ENCODE measurements at regions not wholly inside any gene's neighbourhood (a gene's known extent, or its start where the extent isn't known, plus 50 kb on each side); places are given as distances from the start of the nearest gene placed in this dataset.
"Not testable (repeated sequence)": the region's sequence is repeated elsewhere in the genome, so short reads cannot be mapped to it uniquely, and the experiment has no call there.

DNA sequence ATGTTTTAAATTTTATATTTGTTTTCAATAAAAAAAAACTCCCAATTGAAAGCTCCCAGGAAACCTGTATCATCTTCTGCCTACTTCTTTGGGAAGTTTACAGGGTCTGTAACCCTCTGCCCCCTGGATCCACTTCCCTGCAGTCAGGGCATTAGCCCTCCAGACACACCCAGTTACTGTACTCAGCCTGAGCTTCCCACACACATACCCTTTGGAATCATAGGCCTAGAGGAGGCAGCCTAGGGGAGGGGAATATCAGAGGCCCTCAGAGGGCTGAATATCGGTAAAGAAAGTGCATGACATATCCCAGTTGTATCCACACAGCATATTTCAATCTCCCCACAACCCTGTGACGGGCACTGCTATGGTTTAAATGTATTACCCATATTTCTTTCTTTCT, 56.2 kb upstream of the TFPI start:
- DNase-seq: not testable (repeated sequence)

DNA sequence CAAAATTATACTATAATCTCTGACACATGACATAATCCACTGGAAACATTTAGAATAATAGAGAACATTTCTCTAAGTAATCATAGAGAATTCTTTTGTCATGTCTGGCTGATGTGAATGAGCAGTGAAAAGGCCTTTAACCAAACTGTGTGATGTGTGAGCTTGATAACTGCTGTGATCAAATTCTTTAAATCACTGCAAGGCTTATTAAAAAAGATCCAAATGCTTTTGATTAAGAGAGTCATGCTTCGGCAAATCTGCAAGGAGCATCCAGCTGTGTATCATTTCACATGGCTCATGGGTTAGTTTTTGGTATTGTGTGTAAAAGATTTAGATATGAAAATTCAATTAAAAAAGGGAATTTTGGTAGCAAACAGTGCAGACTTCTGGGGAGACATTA, 58.6 kb upstream of the TFPI start:
- DNase-seq: no peak

GRCh38 chr2:187614756-187615155, 60.5 kb upstream of the TFPI start:
- no peak for DNase-seq

DNA sequence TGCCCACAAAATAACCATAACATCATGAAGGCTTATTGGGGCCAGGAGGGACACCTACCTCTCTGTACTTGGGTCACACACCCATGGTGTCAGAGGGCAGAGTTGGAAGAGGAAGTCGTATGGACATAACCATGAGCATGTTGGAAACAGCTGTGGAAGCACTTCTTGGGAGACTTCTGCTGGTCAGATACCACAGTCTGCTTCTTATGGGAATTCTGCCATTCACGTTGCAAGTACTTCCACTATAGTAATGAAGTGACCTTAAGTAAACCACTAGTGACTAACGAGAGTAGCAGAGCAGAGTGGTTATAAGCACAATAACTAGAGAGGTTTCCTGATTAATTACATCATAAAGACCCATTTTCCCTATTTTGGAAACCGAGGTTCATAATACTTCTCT, 61.1 kb upstream of the TFPI start:
- no peak for DNase-seq

GRCh38 chr2:187615902-187616301, 61.7 kb upstream of the TFPI start:
- DNase-seq: no peak

DNA sequence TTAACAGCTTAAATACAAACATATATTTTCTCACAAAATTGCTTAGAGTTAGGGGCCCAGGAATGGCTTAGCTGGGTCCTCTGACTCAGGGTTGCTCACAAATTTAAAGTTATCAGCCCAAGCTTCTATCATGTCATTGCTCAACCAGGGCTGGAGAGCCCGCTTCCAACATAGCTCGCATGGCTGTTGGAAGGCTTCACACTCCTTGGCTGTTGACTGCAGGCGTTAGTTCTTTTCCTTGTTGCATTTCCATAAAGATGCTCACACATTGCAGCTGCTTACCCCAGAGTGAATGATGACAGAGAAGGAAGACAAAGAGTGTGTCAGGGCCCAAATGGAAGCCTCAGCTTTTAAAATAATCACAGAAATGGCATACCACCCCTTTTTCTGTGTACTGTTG, 62.9 kb upstream of the TFPI start:
- no peak for DNase-seq

- DNase-seq: no peak
Measured at GRCh38 chr2:187617905-187618304, 63.7 kb upstream of the TFPI start.

- no peak for DNase-seq
Measured at GRCh38 chr2:187618813-187619212, 64.6 kb upstream of the TFPI start.

GRCh38 chr2:187627153-187627552, 72.9 kb upstream of the TFPI start:
- no peak for DNase-seq

GRCh38 chr2:187636731-187637391, 82.6 kb upstream of the TFPI start:
- DNase-seq: not testable (repeated sequence)

DNA sequence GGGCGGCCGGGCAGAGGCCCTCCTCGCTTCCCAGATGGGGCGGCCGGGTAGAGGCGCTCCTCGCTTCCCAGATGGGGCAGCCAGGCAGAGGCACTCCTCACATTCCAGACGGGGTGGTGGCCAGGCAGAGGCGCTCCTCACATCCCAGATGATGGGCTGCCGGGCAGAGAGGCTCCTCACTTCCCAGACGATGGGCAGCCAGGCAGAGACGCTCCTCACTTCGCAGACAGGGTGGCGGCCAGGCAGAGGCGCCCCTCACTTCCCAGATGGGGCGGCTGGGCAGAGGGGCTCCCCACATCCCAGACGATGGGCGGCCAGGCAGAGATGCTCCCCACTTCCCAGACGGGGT, 83.1 kb upstream of the TFPI start:
- DNase-seq: not testable (repeated sequence)

- not testable (repeated sequence) for DNase-seq
Measured at GRCh38 chr2:187637771-187638170, 83.5 kb upstream of the TFPI start.

DNA sequence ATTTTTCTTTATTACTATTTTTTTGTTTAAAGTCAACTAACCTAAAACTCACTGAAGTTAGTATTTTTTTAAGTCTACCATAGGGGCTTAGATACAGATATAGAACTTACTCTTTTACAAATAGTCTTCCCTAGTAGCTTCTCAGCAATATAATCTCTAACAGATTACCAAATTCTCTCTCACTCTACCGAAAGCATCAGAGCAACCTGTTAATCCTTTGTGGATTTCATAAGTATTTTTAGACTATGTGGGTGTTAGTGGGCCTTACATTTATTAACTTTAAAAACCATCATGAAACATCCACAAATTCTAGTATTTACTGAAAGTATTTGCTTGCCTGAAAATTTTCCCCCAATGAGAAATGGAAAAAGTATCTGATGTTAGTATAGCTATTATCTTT, 84.6 kb upstream of the TFPI start:
- no peak for DNase-seq

DNA sequence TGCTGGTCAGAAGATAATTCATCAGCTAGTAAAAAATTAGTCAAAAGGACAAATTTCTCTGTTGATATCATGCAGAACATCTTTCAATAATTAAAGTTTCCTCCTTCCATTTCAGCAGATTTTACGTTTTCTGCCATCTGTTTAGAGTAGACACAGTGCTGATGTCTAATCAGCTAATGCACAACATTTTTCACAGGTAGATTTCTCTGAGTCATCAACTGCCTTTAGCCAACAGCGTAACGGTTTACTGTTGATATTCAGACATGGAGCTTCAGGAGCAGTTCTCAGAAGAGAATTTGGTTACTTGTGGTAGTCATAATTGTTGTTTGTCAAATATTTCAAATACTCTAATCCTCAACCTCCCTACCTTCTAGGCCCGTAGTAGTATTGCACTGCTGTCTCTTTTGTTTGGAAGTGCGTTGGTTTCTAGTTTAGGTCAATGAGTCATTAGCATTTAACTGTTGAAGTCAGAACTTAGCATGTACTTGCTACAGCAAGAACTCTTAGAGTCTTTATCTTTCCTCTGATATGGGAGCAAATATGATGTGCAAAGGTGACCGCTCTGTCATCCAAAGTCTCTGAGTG, 86.8 kb upstream of the TFPI start:
- DNase-seq: no peak

GRCh38 chr2:187642498-187642897, 88.3 kb upstream of the TFPI start:
- no peak for DNase-seq

GRCh38 chr2:187644486-187644885, 90.3 kb upstream of the TFPI start:
- DNase-seq: no peak

DNA sequence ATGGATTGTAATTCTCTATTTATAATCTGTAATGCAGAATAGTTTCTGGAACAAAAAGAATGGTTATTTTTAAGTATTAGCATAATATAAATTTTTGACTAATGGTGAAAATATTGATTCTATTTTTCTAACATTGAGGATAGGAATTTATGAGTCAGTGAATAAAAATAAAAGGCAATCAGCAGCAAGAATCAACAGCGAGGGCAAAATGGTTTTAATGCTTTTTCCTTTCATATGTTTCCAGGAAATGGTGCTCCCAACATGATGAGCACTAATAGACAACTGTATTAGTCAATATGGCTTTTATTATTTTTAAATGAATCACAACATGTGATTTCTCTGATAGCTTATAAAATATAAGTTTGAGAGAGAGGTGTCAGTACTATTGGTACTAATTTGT, 90.7 kb upstream of the TFPI start:
- no peak for DNase-seq

- no peak for DNase-seq
Measured at GRCh38 chr2:187646556-187646955, 92.3 kb upstream of the TFPI start.

DNA sequence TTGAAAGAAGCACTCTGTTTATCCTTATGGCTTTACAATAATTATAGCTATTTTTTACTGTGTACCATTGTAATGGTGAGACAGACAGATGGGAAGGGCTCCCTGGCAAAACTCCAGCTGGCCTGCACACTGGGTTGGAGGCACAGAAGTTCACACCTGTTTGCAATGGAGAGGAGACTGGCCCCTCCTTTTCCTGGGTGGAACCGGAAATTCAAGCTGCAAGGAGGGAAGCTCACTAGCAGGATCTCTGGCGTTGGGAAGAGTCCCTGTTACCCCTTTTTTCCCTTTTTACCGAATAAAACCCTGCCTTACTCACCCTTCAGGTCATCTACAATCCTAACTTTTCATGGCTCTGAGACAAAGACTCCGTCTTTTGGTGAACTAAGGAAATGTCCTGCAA, 100.3 kb upstream of the TFPI start:
- no peak for DNase-seq

GRCh38 chr2:187655001-187655400, 100.8 kb upstream of the TFPI start:
- no peak for DNase-seq

- DNase-seq: no peak
Measured at GRCh38 chr2:187656123-187656522, 101.9 kb upstream of the TFPI start.

- DNase-seq: no peak
Measured at GRCh38 chr2:187658952-187659525, 104.8 kb upstream of the TFPI start.

- not testable (repeated sequence) for DNase-seq
Measured at GRCh38 chr2:187676050-187676449, 121.8 kb upstream of the TFPI start.

- DNase-seq: no peak
Measured at GRCh38 chr2:187679454-187679853, 125.2 kb upstream of the TFPI start.

GRCh38 chr2:187684174-187684573, 129.9 kb upstream of the TFPI start:
- no peak for DNase-seq

All from activated CD4-positive, alpha-beta T cell treated with anti-CD3 and anti-CD28 coated beads for 48 hours (primary cell).